ENCODE measurements at regions not wholly inside any gene's neighbourhood (a gene's known extent, or its start where the extent isn't known, plus 50 kb on each side); places are given as distances from the start of the nearest gene placed in this dataset.

GRCh38 chr10:61612450-61612849 is 50.3 kb upstream of the CABCOCO1 start:
- no peaks in the 10 kb centered on the region for H3K9me3 Mint-ChIP-seq (ENCODE audit: unreplicated experiment)
- H3K27ac Mint-ChIP-seq (ENCODE audit: unreplicated experiment), result no peak overlapping the region
- Histone ChIP-seq H3K27me3 (replicated peaks; ENCODE audit: control insufficient read depth, insufficient read depth, low read length) (no peaks in the 10 kb centered on the region), H3K4me1 (no peaks in the 10 kb centered on the region; the same call in 1 of the 2 replicates), H3K9me3 (no peaks in the 10 kb centered on the region), H3K36me3 (ENCODE audit: control insufficient read depth, insufficient read depth, low read length) (no peaks in the 10 kb centered on the region), H3K4me3 (ENCODE audit: low read depth, low read length) (no peak overlapping the region)
- peaks cover 7% of the 10 kb centered on the region for H3K27me3 Mint-ChIP-seq (ENCODE audit: insufficient read depth, unreplicated experiment)
- no peaks in the 10 kb centered on the region for H3K4me1 Mint-ChIP-seq (ENCODE audit: low read depth, unreplicated experiment)
- H3K4me3 Mint-ChIP-seq (ENCODE audit: unreplicated experiment), result no peak overlapping the region
- no peak for TF ChIP-seq CTCF (IDR thresholded peaks at IDR 0.05; ENCODE audit: insufficient read depth in 1 of 2, low read depth in 1 of 2, low read length in 1 of 2, severe bottlenecking in 1 of 2, unreplicated experiment in 1 of 2)
- BruUV-seq (replicated peaks), result no TSS peak
- ChIA-PET POLR2A (no interaction called here), CTCF (interaction anchor here (1.0 kb wide), 1 partner anchor 284 kb away, joined by 3 read pairs; no protein-coding TSS in a partner anchor)
- H3K36me3 Mint-ChIP-seq (ENCODE audit: insufficient read depth, unreplicated experiment), result no peaks in the 10 kb centered on the region
- intact Hi-C loops (cut with micrococcal nuclease; ENCODE audit: unreplicated experiment), result no loop called here
- no peak for DNase-seq

- ChIA-PET CTCF (no interaction called here), POLR2A (no interaction called here)
- no TSS peak for BruUV-seq (replicated peaks)
- Histone ChIP-seq H3K4me1 (no peaks in the 10 kb centered on the region; the same call in 1 of the 2 replicates), H3K9me3 (no peaks in the 10 kb centered on the region), H3K4me3 (ENCODE audit: low read depth, low read length) (no peak overlapping the region), H3K27me3 (replicated peaks; ENCODE audit: control insufficient read depth, insufficient read depth, low read length) (no peaks in the 10 kb centered on the region), H3K36me3 (ENCODE audit: control insufficient read depth, insufficient read depth, low read length) (no peaks in the 10 kb centered on the region)
- Mint-ChIP-seq H3K4me3 (ENCODE audit: unreplicated experiment) (no peak overlapping the region), H3K4me1 (ENCODE audit: low read depth, unreplicated experiment) (no peaks in the 10 kb centered on the region), H3K36me3 (ENCODE audit: insufficient read depth, unreplicated experiment) (no peaks in the 10 kb centered on the region), H3K27ac (ENCODE audit: unreplicated experiment) (no peak overlapping the region), H3K9me3 (ENCODE audit: unreplicated experiment) (no peaks in the 10 kb centered on the region), H3K27me3 (ENCODE audit: insufficient read depth, unreplicated experiment) (peaks cover 6% of the 10 kb centered on the region)
- intact Hi-C loops (cut with micrococcal nuclease; ENCODE audit: unreplicated experiment), result no loop called here
- no peak for DNase-seq
- no peak for TF ChIP-seq CTCF (IDR thresholded peaks at IDR 0.05; ENCODE audit: insufficient read depth in 1 of 2, low read depth in 1 of 2, low read length in 1 of 2, severe bottlenecking in 1 of 2, unreplicated experiment in 1 of 2)
Observed at GRCh38 chr10:61612009-61612408, 50.7 kb upstream of the CABCOCO1 start.

- Mint-ChIP-seq H3K9me3 (ENCODE audit: unreplicated experiment) (no peaks in the 10 kb centered on the region), H3K4me1 (ENCODE audit: low read depth, unreplicated experiment) (no peaks in the 10 kb centered on the region), H3K36me3 (ENCODE audit: insufficient read depth, unreplicated experiment) (no peaks in the 10 kb centered on the region), H3K27me3 (ENCODE audit: insufficient read depth, unreplicated experiment) (peaks cover 18% of the 10 kb centered on the region), H3K4me3 (ENCODE audit: unreplicated experiment) (no peak overlapping the region), H3K27ac (ENCODE audit: unreplicated experiment) (no peak overlapping the region)
- Histone ChIP-seq H3K27me3 (replicated peaks; ENCODE audit: control insufficient read depth, insufficient read depth, low read length) (no peaks in the 10 kb centered on the region), H3K9me3 (no peaks in the 10 kb centered on the region), H3K36me3 (ENCODE audit: control insufficient read depth, insufficient read depth, low read length) (no peaks in the 10 kb centered on the region), H3K4me1 (no peaks in the 10 kb centered on the region; the same call in 1 of the 2 replicates), H3K4me3 (ENCODE audit: low read depth, low read length) (no peak overlapping the region)
- CTCF ChIA-PET, result no interaction called here
- DNase-seq, result no peak
- BruUV-seq (replicated peaks), result no TSS peak
- TF ChIP-seq CTCF (IDR thresholded peaks at IDR 0.05; ENCODE audit: insufficient read depth in 1 of 2, low read depth in 1 of 2, low read length in 1 of 2, severe bottlenecking in 1 of 2, unreplicated experiment in 1 of 2), result no peak
- POLR2A ChIA-PET, result no interaction called here
- intact Hi-C loops (cut with micrococcal nuclease; ENCODE audit: unreplicated experiment), result loop anchor here (5.0 to 10.0 kb wide), 2 partner anchors 228 to 635 kb away; no protein-coding TSS in a partner anchor
Observed at GRCh38 chr10:61609701-61610100, 53.0 kb upstream of the CABCOCO1 start.
